ENCODE measurements at regions not wholly inside any gene's neighbourhood (a gene's known extent, or its start where the extent isn't known, plus 50 kb on each side); places are given as distances from the start of the nearest gene placed in this dataset.
"Not testable (repeated sequence)": the region's sequence is repeated elsewhere in the genome, so short reads cannot be mapped to it uniquely, and the experiment has no call there.

DNA sequence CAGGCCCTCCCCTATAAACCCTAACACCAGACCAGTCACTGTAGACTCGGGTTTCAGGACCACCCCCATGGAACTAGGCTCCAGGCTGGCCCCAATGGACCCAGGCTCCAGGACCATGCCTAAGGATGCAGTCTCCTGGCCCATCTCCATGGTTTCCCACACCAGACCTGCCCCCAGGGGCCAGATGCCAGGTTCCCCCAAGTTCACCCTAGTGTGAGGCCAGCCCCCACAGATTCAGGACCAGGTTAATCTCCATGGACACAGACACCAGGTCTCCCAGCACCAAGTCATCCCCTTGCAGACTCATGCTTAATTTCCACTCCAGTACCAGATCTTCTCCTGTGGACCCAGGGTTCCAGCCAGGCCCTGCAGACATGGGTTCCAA, 103.8 kb upstream of the LANCL2 start:
- TF ChIP-seq CTCF (IDR thresholded peaks at IDR 0.05; ENCODE audit: control insufficient read depth, insufficient read depth, low read depth, low read length, missing control alignments), result no peak
- no peak overlapping the region for H3K4me3 ChIP-seq (ENCODE audit: control insufficient read depth, low read depth, low read length)
- DNase-seq (ENCODE audit: low read depth), result no peak

DNA sequence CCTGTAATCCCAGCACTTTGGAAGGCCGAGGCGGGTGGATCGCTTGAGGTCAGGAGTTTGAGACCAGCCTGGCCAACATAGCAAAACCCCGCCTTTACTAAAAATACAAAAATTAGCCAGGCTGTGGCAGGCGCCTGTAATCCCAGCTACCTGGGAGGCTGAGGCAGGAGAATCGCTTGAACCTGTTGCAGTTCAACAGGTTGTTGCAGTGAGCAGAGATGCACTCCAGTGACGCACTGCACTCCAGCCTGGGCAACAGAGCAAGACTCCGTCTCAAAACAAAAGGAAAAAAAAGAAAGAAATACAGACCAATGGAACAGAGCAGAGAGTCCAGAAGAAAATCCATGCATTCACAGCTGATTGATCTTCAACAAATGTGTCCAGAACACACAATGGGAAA, 99.8 kb upstream of the LANCL2 start:
- DNase-seq (ENCODE audit: low read depth); H3K4me3 ChIP-seq (ENCODE audit: control insufficient read depth, low read depth, low read length): not testable (repeated sequence)

DNA sequence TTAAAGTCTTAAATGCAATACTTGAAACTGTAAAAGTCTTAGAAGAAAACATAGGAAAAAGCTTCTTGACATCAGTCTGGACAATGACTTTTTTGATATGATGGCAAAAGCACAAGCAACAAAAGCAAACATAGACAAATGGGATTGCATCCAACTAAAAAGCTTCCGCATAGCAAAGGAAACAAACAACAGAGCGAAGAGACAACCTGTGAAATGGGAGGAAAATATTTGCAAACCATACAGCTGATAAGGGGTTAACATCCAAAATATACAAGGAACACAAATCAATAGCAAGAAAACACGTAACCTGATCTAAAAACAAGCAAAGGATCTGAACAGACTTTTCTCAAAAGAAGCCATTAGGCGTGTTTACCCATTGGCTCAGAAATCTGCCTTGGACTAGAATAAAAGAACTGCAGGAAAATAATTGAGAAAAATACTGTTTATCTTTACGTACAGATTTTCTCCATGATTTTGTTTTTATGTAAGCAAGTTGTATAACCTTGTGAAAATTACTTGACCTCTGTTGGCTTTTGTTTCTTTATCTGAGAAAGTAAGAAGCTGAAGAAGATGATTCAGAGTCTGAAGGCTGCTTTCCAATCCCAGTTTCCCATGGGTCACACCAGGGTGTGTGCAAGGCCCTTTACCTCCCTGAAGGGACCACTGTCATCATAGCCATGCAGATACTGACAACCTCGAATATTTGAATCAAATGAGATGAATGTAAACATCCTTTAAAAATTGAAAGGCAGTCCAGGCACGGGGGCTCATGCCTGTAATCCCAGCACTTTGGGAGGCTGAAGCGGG, 99.1 kb upstream of the LANCL2 start:
- DNase-seq (ENCODE audit: low read depth), result no peak
- no peak overlapping the region for H3K4me3 ChIP-seq (ENCODE audit: control insufficient read depth, low read depth, low read length)
- TF ChIP-seq CTCF (IDR thresholded peaks at IDR 0.05; ENCODE audit: control insufficient read depth, insufficient read depth, low read depth, low read length, missing control alignments), result no peak

- peak; percentile 80 for TF ChIP-seq CTCF (IDR thresholded peaks at IDR 0.05; ENCODE audit: control insufficient read depth, insufficient read depth, low read depth, low read length, missing control alignments)
- H3K4me3 ChIP-seq (ENCODE audit: control insufficient read depth, low read depth, low read length), result no peak overlapping the region
- DNase-seq (ENCODE audit: low read depth), result no peak
These were observed 94.0 kb upstream of the LANCL2 start for GRCh38 chr7:55271069-55271626.

- DNase-seq (ENCODE audit: low read depth), result no peak
- TF ChIP-seq CTCF (IDR thresholded peaks at IDR 0.05; ENCODE audit: control insufficient read depth, insufficient read depth, low read depth, low read length, missing control alignments), result no peak
- no peak overlapping the region for H3K4me3 ChIP-seq (ENCODE audit: control insufficient read depth, low read depth, low read length)
These were observed 93.5 kb upstream of the LANCL2 start for GRCh38 chr7:55271661-55272060.

- DNase-seq (ENCODE audit: low read depth), result no peak
- H3K4me3 ChIP-seq (ENCODE audit: control insufficient read depth, low read depth, low read length), result no peak overlapping the region
- TF ChIP-seq CTCF (IDR thresholded peaks at IDR 0.05; ENCODE audit: control insufficient read depth, insufficient read depth, low read depth, low read length, missing control alignments), result no peak
These were observed 92.8 kb upstream of the LANCL2 start for GRCh38 chr7:55272328-55272727.

- no peak for DNase-seq (ENCODE audit: low read depth)
- no peak overlapping the region for H3K4me3 ChIP-seq (ENCODE audit: control insufficient read depth, low read depth, low read length)
- TF ChIP-seq CTCF (IDR thresholded peaks at IDR 0.05; ENCODE audit: control insufficient read depth, insufficient read depth, low read depth, low read length, missing control alignments), result no peak
These were observed 91.8 kb upstream of the LANCL2 start for GRCh38 chr7:55273186-55273980.
